ENCODE measurements at regions not wholly inside any gene's neighbourhood (a gene's known extent, or its start where the extent isn't known, plus 50 kb on each side); places are given as distances from the start of the nearest gene placed in this dataset.

GRCh38 chr12:27180906-27181505 lies 63.1 kb upstream of the STK38L start:
- no peak for DNase-seq

- no peak for DNase-seq
Observed at GRCh38 chr12:27183342-27183741, 60.7 kb upstream of the STK38L start.

- no peak for DNase-seq
Observed at GRCh38 chr12:27185234-27186021, 58.7 kb upstream of the STK38L start.

DNA sequence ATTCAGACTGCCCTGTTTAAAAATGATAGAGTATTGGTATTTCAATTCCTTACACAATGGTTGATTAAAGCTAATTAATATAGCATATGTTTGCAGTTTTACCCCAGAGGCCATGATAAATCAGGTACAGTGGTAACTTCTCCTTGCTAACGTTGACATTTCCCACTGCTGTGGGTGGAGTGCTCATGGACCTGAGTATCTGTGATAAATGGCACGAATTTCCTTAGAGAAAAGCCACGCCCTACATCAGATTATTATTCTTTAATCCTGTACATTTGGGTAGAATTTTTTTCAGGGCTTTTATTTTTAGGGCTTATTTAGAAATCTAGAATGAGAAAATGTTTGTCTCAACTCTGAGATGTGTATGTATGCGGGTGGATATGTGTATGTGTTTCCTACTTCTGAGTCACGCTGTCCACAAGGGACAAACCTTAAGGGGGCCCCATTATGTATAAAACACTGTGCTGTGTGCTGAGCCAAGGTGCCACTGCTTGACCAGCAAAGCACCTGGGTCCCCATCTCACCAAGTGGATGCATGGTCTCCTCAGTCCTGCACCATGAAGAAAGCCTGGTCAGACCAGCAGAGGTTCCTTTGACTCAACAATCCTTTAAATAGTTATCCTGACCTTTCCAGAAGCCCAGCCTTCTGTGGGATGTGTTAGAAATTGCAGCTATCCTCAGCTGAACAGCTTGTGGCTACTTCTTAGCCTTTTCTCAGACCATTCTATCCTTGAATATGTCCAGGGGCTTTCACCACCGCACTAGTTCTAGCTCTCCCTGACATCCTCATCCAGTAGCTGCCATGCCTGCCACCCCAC lies 57.9 kb upstream of the STK38L start:
- DNase-seq: no peak

DNA sequence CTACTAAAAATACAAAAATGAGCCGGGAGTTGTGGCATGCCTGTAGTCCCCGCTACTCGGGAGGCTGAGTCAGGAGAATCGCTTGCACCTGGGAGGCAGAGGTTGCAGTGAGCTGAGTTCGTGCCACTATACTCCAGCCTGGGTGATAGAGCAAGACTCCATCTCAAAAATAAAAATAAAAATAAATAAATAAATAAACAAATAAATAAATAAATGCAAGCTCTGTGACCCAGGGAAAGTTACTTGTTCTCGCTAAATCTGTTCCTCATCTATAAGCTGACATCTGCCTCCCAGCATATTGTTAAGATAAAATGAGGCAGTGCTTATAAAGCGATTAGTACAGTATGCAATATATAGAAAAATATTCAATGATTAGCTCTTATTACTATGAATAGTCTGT lies 56.4 kb upstream of the STK38L start:
- no peak for DNase-seq

- no peak for DNase-seq
Observed at GRCh38 chr12:27190761-27191160, 53.3 kb upstream of the STK38L start.

DNA sequence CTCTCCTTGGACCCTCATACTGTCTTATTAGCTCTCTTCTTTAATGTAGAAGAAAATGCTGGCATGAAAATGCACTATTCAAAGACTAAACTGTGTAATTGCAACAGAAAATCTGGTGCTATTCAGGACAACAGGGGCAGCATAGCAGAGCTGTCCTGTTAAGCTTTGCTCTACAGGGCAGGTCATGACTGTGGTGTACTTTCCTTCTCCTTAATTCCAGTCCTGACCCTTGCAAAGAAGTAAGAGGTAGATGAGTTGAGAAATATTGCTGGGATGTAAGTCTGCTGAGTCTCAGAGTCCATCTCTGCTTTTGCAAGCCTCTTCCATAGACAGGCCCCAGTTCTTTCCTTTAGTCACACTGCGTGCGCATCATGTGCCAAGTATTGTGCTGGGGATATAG lies 52.6 kb upstream of the STK38L start:
- no peak for DNase-seq

- DNase-seq: no peak
Observed at GRCh38 chr12:27192118-27192802, 51.8 kb upstream of the STK38L start.

DNA sequence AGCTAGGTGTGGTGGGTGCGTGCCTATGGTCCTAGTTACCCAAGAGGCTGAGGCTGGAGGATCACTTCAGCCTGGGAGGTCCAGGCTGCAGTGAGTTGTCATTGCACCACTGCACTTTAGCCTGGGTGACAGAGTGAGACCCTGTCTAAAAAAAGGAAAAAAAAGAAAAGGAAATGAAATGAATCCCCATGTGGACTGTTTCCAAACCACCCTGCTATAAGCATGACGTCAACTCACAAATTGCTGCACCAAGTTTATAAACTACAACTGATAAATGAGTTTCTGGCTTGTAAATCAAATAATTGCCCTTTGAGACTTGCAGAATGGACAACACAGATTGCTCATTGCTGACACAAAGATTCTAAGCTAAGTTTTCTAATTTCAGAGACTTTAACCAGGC lies 51.0 kb upstream of the STK38L start:
- no peak for DNase-seq

DNA sequence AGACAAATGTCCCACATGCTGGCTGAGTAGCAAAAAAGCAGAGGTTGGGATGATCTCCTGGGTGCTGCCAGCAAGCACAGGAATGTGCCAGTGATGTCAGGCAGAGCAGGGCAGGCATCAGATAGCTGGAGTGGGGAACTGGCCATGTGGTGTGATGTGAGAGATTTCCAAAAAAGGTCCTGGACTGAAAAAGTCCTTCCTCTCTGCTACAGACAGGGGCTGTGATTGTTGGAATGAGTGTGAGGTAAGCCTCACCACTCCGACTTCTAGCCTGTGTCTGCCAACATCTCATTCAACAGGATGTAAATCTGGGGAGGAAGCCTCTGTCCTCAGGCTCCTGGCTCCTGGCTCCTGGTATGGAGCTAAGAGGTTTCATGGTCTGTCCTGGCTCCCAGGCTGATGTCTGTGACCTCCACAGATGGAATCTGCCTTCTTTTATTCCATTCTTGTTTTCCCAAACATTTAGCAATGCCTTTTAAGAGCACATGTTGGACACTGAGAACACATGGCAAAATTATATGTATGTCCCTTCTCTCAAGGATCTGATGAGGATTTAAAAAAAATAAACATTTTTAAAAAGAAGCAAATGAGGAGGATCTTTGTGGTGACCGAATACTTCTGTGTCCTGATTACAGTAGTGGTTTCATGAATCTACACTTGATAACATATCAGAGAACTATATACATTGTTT lies 50.1 kb upstream of the STK38L start:
- no peak for DNase-seq
